ENCODE measurements at regions not wholly inside any gene's neighbourhood (a gene's known extent, or its start where the extent isn't known, plus 50 kb on each side); places are given as distances from the start of the nearest gene placed in this dataset.
"Not testable (repeated sequence)": the region's sequence is repeated elsewhere in the genome, so short reads cannot be mapped to it uniquely, and the experiment has no call there.

DNA sequence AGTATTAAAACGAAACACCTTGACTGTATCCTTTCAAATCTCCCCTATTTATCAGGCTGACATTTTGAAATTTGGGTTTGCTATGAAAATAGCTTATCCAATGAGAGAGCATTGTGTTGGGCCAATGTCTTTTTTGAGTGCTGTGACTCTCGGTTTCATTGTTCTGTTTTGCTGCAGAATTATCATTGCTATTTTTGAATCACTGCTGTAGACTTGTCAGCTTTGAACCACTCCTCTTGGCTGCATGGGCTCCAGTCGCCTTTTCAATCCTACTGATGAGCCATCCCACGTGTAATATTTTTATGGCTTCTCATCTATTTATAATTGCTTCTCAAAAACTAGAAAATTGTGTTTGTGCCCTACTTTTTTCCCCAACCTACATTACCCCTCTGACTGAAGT, 322.8 kb downstream of the LNPK start:
- DNase-seq, result no peak

DNA sequence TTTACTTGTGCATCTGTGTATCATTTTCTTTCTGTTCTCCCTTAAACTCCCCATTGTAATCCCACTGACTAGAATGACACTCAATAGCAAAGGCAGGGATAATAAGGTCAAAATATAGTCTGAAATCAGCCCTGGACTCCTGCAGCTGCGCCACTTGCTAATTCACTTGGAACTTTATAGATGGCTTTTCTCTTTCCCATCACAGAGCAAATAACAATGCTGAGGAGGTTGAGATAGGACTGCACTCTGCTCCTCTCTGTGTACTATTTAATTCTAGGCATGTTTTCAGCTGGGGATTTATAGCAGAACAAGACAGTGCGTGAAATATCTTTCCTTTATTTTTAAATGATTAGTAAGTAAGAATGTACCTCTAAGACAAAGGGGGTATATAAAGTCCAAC, 324.2 kb downstream of the LNPK start:
- DNase-seq, result no peak

DNA sequence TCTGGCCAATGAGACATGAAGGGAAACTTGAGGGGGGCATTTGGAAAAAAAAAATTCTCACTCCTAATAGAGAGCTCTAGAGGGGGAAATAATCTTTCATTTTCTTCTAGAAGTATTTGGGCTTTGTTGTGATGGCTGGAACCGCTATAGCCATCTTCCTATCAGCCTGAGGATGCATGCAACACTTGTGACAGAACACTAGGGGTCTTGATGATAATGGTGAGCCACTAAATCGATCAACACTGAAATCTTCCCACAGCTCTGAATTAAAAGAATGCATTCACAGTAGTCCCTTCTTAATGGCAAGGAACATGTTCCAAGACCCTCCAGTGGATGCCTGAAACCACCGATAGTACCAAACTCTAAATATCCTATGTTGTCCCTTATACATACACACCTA, 325.3 kb downstream of the LNPK start:
- no peak for DNase-seq

DNA sequence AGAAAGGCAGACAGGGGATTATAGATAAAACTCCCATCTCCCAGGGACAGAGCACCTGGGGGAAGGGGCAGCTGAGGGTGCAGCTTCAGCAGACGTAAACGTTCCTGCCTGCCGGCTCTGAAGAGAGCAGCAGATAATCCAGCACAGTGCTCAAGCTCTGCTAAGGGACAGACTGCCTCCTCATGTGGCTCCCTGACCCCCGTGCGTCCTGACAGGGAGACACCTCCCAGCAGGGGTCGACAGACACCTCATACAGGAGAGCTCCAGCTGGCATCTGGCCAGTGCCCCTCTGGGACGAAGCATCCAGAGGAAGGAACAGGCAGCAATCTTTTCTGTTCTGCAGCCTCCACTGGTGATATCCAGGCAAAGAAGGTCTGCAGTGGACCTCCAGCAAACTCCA, 333.3 kb downstream of the LNPK start:
- not testable (repeated sequence) for DNase-seq

DNA sequence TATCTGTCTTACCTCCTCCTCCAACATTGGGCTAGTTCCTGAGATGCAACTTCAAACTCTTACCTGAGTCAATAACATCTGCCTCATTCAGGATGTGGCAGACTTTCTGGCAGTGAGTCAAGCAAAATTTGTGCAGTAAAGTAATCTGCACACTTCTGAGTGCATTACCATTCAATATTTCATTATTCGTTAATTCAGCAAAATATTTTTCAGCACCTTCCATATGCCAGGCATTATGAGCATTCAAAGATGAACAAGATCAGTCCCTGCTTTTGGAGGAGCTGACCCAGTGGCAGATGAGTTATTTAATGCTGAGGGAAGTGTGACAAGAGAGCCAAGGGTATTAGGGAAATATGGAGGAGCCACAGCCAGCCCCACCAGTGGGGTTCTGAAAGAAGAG, 339.7 kb downstream of the LNPK start:
- DNase-seq, result no peak

DNA sequence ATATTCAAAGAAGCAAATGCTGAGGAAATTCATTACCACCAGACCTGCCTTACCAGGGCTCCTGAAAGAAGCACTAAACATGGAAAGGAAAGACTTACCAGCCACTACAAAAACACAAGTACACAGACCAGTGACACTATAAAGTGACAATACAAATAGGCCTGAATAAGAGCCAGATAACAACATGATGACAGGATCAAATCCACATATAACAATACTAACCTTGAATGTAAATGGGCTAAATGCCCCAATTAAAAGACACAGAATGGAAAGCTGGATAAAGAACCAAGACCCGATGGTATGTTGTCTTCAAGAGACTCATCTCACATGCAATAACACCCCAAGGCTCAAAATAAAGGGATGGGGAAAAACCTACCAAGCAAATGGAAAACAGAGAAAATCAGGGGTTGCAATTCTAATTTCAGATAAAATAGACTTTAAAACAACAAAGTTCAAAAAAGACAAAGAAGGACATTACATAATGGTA, 353.4 kb downstream of the LNPK start:
- no peak for DNase-seq

DNA sequence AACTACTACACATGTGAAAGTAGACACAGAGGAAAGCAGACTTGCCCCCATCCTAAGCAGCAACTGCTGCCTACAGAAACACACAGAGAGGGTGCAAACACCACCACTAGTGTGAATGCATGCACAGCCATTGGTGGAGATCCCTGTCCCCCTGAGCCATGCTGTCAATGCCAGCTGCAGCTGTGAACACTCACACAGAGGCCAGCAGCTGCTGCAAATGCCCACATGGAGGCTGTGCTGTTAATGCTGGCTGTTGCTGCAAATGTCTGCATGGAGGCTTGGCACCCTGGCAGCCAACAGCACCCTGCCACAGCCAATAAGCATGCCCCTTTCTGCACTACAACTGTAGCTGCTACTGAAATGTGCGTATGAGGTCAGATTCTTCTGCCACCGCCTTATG, 355.0 kb downstream of the LNPK start:
- no peak for DNase-seq

DNA sequence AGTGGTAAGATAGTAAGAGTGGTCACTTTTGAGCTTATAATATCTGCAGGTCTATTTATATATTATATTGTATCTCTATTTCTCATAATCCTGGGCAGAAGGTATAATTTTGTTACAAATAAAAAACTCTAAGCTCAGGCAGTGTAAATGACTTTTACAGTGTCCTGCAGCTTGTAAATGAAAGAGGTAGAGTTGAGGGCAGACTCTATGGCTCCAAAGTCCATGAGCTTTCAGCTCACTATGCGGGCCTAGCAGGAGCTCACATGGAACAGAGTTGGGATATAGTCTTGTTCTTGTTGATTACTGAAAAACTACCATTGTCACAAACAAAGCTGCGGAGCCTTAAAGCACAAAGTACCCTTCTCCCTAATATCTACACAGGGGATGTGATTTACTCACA, 361.4 kb downstream of the LNPK start:
- DNase-seq, result no peak

DNA sequence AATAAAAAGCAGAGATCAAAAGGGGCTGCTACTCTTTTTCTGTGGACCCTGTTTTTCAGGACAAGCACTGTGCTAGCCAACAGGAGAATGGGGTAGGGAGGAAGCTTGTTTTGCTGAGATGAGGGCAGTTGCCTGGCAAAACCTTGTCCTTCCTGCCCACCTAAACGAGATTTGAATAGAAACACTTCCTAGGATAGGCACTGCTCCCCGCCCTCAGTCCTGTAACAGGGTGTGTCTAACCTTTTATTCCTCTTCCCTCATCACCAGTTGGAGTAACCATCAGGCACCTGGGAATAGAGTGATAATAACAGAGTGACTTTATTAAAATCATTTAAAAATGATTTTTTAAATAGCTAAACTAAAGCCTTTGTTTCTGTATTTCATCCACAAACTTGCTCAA, 368.8 kb downstream of the LNPK start:
- no peak for DNase-seq

DNA sequence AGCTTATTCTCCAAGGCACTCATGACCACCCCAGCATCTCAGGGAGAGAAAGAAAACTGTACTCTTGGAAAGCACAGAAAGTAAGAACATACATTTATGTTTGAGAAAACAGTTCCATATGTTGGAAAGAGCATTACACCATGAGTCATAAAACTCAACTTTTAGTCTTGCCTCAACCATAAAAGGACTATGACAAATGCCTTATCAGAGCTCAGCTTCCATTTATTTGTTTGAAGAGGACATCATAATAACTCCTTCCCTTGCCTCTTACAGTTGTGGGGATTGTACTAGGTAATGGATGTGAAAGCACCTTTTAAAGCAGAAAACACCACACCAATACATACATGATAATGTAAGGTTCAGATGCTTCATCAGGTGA, 370.8 kb downstream of the LNPK start:
- DNase-seq, result no peak

DNA sequence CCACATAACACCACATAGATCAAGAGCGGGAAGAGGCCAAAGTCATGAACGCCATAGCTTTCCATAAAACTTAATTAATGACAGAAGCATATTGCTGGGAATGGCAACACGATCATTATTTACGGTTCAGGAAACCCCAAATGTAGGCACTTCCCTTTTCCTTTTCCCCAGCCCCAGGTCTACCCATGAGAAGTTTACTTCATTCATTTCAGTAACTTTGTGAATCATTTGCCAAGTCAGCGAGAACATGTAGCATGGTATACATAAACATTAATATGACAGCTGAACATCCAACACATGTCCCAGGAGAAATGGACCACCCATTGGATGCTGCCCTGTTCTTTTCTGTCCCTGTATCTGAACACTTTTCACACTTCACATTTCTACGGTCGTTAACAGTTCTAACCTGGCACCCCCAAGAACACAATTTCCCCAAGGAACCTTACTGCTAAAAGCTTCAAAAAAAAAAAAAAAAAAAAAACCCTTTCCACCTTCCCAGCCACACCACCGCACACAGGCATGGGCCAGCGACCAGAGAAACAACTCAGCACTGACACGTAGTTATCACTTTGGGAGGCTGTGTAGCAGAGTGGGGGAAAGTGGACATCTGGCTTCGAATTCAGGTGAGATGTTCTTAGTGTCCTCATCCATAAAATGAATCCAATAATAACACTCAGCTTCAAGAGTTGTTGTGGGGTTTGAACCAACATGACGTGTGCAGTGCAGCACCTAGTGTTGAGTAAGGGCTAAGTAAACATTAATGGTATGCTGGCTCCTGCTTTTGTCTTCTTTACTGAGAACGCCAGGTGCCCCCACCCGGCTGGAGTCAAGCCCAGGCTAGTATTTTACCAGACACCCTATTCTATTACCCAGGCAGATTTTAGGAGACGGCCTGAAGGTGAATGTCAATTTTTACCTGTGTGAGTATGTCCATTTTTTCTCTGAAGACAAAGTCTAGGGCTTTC, 371.5 kb downstream of the LNPK start:
- no peak for DNase-seq

DNA sequence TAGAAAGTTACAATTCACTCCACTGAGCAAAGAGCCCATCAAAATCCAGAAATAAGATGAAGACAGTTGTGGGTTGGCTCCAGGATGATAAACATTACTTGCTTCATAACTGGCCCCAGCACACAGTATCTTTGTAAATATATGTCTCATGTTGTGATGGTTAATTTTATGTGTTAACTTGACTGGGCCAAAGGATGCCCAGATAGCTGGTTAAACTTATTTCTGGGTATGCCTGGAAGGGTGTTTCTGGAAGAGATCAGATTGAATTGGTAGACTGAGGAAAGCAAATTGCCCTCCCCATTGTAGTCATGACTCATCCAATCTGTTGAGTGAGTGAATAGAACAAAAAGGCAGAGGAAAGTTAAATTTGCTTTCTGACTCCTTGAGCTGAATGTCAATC, 373.8 kb downstream of the LNPK start:
- no peak for DNase-seq

DNA sequence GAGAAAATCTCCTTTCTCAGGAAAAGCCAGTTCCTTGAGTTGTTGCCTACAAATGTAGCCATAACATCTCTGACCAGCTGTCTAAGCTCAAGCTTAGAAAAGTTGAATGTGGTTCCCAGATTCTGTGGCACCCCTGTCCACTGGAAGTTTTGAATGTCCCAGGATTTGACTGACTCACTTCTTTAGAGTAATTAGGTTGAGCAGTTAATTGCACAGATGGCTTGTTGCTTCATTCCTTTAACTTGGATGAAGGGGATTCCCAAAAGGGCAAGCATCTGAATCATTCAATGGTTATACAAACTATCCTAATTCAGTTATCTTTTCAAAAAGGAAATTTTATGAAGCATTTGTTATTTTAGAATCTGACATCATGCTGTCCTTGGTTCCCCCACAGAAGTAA, 374.7 kb downstream of the LNPK start:
- no peak for DNase-seq

DNA sequence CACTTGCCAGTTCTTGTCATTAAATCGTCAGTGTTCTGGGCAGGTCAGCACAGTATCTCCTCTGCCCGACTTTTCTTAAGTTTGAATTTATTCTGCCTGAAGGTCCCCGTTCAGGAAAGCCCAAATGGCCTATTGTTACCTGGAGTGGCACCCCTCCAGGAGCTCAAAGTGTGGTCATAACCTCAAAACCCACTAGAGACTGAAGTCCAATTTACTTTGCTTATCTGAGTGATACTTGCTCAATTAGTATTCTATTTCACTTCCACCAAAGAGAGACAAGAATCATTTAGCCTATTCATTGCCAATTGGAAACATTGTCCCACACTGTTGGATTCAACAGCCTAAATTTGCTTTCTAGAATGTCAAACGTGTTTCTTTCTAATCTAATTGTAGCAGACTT, 375.3 kb downstream of the LNPK start:
- no peak for DNase-seq

DNA sequence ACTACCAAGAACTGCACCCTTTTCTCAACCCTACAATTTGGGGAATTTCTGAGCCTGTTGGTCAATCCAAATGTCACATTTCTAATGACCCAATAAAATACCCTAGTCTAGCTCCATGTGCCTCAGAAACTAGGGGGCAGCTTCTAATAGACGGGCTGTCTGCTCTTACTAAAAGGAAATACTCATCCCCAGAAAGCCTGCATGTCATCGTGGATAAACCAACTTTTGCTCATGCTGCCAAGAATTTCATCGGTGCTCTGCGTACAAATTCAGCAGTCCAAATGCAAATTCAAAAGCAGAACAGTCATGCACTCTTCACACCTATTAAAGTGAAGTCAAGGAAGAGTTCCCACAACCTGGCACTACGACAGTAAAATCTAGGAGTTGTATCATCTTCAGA, 377.3 kb downstream of the LNPK start:
- DNase-seq, result no peak

DNA sequence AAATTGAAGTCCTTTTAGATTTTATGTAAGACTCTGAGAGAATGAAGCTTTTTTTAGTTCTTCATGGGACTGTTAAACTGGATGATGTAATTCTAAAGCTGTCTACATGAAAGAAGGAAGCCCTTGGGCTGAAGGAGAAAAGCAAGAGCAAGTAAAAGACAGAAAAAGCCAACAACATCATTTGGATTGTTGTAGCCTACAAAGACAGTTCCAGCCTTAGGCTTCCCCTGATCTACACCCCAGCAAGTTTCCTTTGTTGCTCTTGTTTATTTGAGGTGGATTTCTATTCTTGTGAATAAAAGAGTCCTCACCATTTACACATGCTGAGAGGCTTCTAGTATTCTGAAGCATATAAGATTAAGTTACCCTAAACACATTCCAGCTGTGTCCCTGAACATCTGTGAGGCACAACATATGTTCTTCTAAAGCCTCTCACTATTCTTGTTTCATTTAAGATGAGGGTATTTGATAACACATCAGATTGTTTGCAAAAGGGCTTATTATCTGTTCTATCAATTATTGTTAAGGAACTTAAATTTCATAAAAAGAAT, 377.8 kb downstream of the LNPK start:
- no peak for DNase-seq

DNA sequence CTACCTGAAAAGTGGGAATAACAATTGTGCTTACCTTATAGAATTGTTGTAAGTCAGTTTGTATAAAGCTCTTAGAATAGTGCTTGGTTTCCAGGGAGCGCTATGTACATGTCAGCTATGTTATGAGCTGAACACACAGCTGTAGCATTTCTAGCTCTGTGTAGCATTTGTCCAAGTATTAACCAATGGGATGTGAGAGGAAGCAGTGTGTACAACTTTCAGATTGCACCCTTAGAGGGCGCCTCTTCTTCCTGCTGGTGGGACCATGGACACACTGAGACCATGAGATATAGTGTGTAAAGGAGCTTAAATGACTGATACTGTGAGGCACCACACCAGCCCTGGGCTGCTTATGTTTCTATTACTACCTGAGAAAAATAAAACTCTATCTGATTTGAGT, 380.2 kb downstream of the LNPK start:
- DNase-seq, result no peak

DNA sequence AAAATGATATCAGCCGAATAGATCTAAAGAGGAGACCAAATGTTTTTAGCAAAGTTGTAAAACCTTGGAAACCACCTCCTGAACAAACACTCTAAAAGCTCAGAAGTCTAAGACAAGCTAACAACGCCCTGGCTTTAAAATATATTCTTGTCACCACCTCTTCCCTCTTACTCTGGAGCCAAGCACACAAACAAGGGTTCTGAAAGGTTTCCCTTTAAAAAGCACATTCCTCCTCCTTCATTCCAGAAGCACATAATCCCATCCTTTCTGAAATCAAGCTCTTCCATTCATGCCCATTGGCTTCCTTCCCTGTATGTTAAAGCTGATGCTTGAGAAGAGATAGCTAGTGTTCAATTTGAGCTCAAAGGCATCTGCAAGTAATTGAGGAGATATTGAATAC, 382.0 kb downstream of the LNPK start:
- DNase-seq, result no peak

DNA sequence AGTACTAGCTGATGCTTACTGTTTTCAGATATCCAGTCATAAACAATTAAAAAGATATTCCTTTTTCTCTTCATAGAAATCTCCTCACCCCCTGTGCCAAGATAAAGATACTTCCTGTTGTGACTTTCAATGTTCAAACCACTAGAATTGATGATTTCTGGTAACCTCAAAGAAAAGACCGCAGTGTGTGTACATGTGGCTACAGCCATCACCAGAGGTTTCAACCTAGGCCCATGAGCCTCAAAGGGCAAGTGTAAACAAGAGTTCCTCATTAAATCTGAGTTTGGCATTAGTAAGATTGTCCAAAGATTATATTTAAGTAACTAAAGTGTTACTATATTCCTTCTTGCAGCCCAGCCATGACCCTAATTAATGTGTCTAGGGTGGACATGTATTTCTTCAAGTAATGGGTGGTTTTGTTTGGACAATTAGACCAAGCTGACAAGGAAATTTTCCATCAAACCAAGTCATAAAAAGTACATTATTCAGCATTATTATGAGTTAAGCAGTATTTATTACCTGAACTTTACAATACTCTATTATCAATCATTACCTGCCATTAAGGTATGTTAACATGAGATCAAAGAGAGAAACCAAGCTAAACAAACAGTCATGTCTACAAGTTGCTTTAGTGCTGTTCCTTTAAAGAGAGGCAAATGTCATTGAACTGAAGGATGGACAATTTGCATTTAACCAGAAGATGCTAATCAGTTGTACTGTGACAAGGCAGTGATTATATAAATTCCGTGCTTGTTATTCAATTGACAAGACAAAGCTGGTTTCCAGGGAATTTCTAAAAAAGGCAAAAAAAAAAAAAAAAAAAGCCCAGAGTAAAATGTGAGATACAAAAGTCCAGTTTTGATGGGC, 382.7 kb downstream of the LNPK start:
- DNase-seq, result no peak

DNA sequence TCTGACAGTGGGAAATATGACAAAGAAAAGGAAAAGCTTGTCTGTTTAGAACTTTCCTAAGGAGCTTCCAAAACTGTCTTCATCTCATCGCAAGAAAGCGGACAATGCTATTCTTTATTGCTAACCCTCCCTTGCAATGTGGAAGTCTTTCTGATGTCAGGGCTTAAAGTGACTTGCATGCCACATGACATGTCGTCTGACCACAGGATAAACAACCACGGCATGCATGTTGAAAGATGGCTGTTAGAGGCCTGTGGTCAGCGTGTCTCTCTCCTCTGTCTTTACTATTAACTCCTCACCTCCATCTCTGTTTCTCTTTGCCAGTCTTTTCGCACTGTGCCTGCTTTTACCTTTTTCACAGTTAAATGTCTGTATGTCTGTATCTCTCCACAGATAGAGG, 389.8 kb downstream of the LNPK start:
- no peak for DNase-seq

DNA sequence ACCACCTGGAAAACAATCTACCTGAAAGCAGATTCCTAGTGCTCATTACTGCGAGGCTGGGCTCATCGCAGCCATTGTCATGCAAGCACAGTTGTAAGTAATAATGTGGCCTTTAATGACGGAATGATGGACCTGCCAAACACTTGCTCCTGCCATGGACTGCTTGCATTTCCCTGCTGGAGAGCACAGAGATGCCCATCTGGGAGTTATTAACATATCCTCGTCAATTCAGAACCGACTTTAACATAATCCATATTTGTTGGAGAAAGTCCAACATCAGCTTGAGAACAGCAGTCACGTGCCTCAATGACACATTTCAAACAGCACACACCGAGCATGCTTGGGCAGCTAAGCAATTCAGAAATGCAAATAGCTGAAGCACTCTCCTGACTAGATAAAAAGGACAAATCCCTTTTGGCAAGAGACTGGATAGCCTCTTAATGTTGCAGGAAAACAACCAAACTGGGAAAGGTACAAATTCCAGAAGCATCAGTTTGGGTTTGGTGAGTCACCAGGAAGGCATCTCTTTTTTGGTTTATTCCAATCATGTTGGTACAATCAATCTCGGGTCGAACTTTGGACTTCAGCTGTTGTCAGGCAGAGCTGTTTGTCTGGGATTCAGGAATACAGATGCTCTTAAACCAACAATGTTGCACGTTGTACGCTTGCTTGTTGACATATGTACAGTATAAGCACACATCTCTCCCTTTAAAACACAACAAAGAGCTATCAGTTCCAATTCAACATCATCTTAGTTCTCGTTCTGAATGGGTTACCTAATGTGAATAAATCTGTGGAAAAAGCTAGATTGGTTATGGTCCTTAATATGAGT, 395.8 kb downstream of the LNPK start:
- no peak for DNase-seq

DNA sequence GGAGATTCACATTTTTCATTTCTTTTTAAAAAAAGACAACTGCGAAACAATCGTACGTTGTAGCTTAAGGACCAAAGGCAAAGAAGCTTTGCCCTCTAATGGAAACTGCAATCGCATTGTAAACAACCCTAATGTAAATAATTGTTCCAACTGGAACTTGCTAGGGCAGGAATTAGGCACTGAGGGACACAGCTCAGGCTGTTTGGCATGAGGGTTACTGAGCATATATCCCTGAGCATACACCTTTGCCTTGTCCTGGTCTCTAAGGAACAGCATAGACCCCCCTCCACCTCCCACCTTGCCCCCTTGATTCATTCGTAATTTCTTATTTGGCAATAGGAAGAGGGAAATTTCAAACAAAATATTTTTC, 396.4 kb downstream of the LNPK start:
- DNase-seq, result no peak

DNA sequence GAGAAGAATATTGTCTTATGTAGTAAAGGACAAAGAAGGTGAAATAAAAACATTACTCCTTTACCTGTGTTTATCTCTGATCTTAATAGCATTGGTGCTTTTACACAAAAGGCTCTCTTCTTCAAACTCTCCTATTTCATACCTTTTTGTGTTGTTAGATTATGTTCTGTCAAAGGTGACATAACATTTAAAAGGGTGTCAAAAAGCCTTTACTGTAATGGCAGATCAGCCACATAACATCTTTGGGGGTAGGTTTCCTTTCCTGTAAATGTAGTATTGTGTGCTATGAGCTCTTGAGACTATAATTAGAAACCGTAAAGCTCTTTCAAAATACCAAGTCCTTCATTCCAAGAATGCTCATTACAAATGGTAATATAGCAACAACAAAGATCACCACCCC, 400.1 kb downstream of the LNPK start:
- no peak for DNase-seq

All from NCI-H187 (cell line).